Gastrocnemius medialis (tissue), 4 donors: ENCODE measurements at regions not wholly inside any gene's neighbourhood (a gene's known extent, or its start where the extent isn't known, plus 50 kb on each side); places are given as distances from the start of the nearest gene placed in this dataset.

Experiments
- CTCF ChIP-seq, 5 experiments: fragments of 450-650 bp in 3 of 5; fragments of 200-600 bp in 2 of 5; sonication (generic) in 2 of 5; IDR thresholded peaks in 4 of 5; conservative IDR thresholded peaks in 1 of 5; 1 replicate in 4 of 5; 2 replicates in 1 of 5; pipeline ENCODE4 v1.5.1; 2016 to 2019; ENCODE audit warnings: antibody characterized with exemption in 5 of 5, mild to moderate bottlenecking in 3 of 5, moderate library complexity in 3 of 5
- POLR2A ChIP-seq, 2 donors: fragments of 450-650 bp; IDR thresholded peaks; one replicate each; pipeline ENCODE4 v1.6.1; 2017; ENCODE audit warnings: antibody characterized with exemption in 2 of 2, mild to moderate bottlenecking in 2 of 2, moderate library complexity in 2 of 2

DNA sequence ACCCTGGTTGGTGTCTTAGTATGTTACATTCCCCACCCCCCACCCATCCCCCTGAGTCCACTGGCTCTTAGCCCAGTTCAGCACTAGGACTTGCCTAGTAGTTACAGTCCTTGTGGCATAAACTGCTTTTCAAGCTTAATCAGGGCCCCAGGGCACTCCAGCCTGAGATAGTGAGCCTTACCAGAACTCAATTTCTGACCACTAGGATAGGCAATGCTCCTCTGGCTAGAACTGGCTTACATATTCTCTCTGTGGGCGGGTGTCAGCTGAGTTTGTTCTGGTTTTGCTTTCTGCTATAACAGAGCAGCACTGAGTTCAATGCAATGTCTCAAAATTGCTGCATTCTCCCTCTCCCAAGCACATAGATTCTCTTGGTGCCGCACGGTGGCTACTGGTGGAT lies 391.4 kb upstream of the DIPK2B start:
- TF ChIP-seq CTCF (IDR thresholded peaks at IDR 0.05 in 4 of 5, conservative IDR thresholded peaks at IDR 0.05 in 1 of 5), result no peak
- TF ChIP-seq POLR2A (IDR thresholded peaks at IDR 0.05), result no peak
